B cell (primary cell): ENCODE measurements at regions not wholly inside any gene's neighbourhood (a gene's known extent, or its start where the extent isn't known, plus 50 kb on each side); places are given as distances from the start of the nearest gene placed in this dataset. TPM values are rescaled to one million over a fixed set of nuclear protein-coding genes. Genes with fewer than 3 reads are reported as not detected.

Experiments
- ATAC-seq: fragments of 200-7000 bp; cut with Tn5 transposase; one replicate; pipeline ENCODE4 v1.10.0; 2021; ENCODE audit warnings: low read depth, mild to moderate bottlenecking, moderate number of reproducible peaks, moderate library complexity
- CTCF ChIA-PET: fragments of 350-600 bp; sonication (Branson Sonifier 250); formaldehyde crosslinking; loops from one replicate; lab custom pipeline; 2021; ENCODE audit warnings: antibody characterized with exemption, inconsistent platforms; lab: Charles Lee
- POLR2A ChIA-PET: fragments of 350-600 bp; sonication (Branson Sonifier 250); formaldehyde crosslinking; loops from one replicate; lab custom pipeline; 2021; ENCODE audit warnings: antibody characterized with exemption; lab: Charles Lee
- DNase-seq: peaks from one replicate; pipeline ENCODE4 v3.0.0; 2013
- H2AFZ ChIP-seq: 2 replicates; pipeline ENCODE4 v1.6.1; 2012; ENCODE audit warnings: mild to moderate bottlenecking, low read depth, low read length; ENCODE audit not compliant: insufficient read depth, poor library complexity, severe bottlenecking
- H3K27ac ChIP-seq, 2 donors: 1 replicate in 1 of 2; 2 replicates in 1 of 2; pipeline ENCODE4 v1.5.1; 2012 to 2013; ENCODE audit warnings: low read length in 2 of 2, mild to moderate bottlenecking in 2 of 2, moderate library complexity in 1 of 2
- H3K27me3 ChIP-seq, 4 experiments: fragments of 200-600 bp in 1 of 4; sonication (generic) in 1 of 4; replicated peaks in 1 of 4; 1 replicate in 2 of 4; 2 replicates in 2 of 4; pipeline versions ENCODE4 v1.6.1 to v1.7.0; 2013 to 2016; ENCODE audit warnings: low read length in 3 of 4, mild to moderate bottlenecking in 2 of 4, mixed read lengths in 1 of 4, moderate library complexity in 1 of 4; ENCODE audit not compliant: insufficient read depth in 4 of 4, control insufficient read depth in 3 of 4; ENCODE audit errors: control extremely low read depth in 1 of 4
- H3K36me3 ChIP-seq, 2 experiments: replicated peaks in 1 of 2; 1 replicate in 1 of 2; 2 replicates in 1 of 2; pipeline versions ENCODE4 v1.6.1 to v1.7.1; 2013; ENCODE audit warnings: low read length in 1 of 2; ENCODE audit not compliant: insufficient read depth in 2 of 2, control insufficient read depth in 1 of 2; ENCODE audit errors: control extremely low read depth in 1 of 2, extremely low read depth in 1 of 2
- H3K4me1 ChIP-seq, 2 donors: fragments of 200-600 bp in 1 of 2; sonication (generic) in 1 of 2; 1 replicate in 1 of 2; 2 replicates in 1 of 2; pipeline versions ENCODE4 v1.5.1 to v1.6.1; 2013 to 2017; ENCODE audit warnings: low read length in 2 of 2; ENCODE audit not compliant: control insufficient read depth in 2 of 2, insufficient read depth in 2 of 2
- H3K4me2 ChIP-seq: replicated peaks from 2 replicates; pipeline ENCODE3; 2012; ENCODE audit warnings: mild to moderate bottlenecking, low read depth, low read length; ENCODE audit not compliant: poor library complexity, severe bottlenecking
- H3K4me3 ChIP-seq, 5 experiments: fragments of 200-600 bp in 1 of 5; sonication (generic) in 1 of 5; 1 replicate in 3 of 5; 2 replicates in 2 of 5; pipeline versions ENCODE4 v1.5.1 to v1.7.0; 2011 to 2016; ENCODE audit warnings: low read length in 4 of 5, mild to moderate bottlenecking in 4 of 5, low read depth in 2 of 5, control low read depth in 1 of 5, moderate library complexity in 1 of 5; ENCODE audit not compliant: insufficient read depth in 1 of 5; ENCODE audit errors: control extremely low read depth in 1 of 5, extremely low read depth in 1 of 5
- H3K79me2 ChIP-seq: fragments of 200-600 bp; sonication (generic); one replicate; pipeline ENCODE4 v1.6.0; 2016; ENCODE audit warnings: low read length; ENCODE audit not compliant: control insufficient read depth, insufficient read depth
- H3K9ac ChIP-seq: fragments of 200-600 bp; sonication (generic); 2 replicates; pipeline ENCODE4 v1.6.1; 2017; ENCODE audit warnings: mild to moderate bottlenecking, low read length, moderate library complexity
- H3K9me3 ChIP-seq, 3 donors: one replicate each; pipeline versions ENCODE4 v1.6.1 to v1.7.1; 2013; ENCODE audit warnings: low read length in 2 of 3; ENCODE audit not compliant: control insufficient read depth in 2 of 3, insufficient read depth in 1 of 3; ENCODE audit errors: control extremely low read depth in 1 of 3
- H4K20me1 ChIP-seq: 2 replicates; pipeline ENCODE4 v1.6.0; 2012; ENCODE audit warnings: mild to moderate bottlenecking, low read length; ENCODE audit not compliant: insufficient read depth, control insufficient read depth, poor library complexity, severe bottlenecking
- H3K27ac Mint-ChIP-seq: one replicate; pipeline ENCODE4 v1.8.0; 2021; ENCODE audit warnings: mixed read lengths
- H3K27me3 Mint-ChIP-seq: one replicate; pipeline ENCODE4 v1.8.0; 2021; ENCODE audit warnings: mixed read lengths
- H3K4me1 Mint-ChIP-seq: one replicate; pipeline ENCODE4 v1.8.0; 2021; ENCODE audit warnings: mixed read lengths
- H3K4me3 Mint-ChIP-seq: one replicate; pipeline ENCODE4 v1.8.0; 2021; ENCODE audit warnings: mixed read lengths
- H3K9me3 Mint-ChIP-seq: one replicate; pipeline ENCODE4 v1.8.0; 2022; ENCODE audit warnings: mixed read lengths; ENCODE audit not compliant: insufficient read depth
- CTCF ChIP-seq: fragments of 200-600 bp; IDR thresholded peaks from one replicate; pipeline ENCODE4 v1.8.0; 2022; ENCODE audit warnings: antibody characterized with exemption, mild to moderate bottlenecking
- EZH2 ChIP-seq: IDR thresholded peaks from 2 replicates; pipeline ENCODE4 v1.6.1; 2012; ENCODE audit warnings: borderline replicate concordance, low read depth, mild to moderate bottlenecking, moderate library complexity, low read length; ENCODE audit not compliant: insufficient read depth, poor library complexity, severe bottlenecking
- WGBS: methylation state at CpG from one replicate; pipeline ENCODE4 v1.1.5; 2013; ENCODE audit warnings: missing lambda C conversion rate; ENCODE audit not compliant: insufficient coverage; 5-methylcytosine and 5-hydroxymethylcytosine counted together
- intact Hi-C: fragments of 100-400 bp; cut with micrococcal nuclease; formaldehyde crosslinking; loops from one replicate; pipeline ENCODE4 v1.10.0; 2022
- small RNA-seq: library from RNA; depleted of rRNA; stranded (forward); fragments of <200 nt; gene quantifications from one replicate; pipeline ENCODE3, GENCODE V24; 2012; ENCODE audit warnings: low replicate concordance, low read depth; ENCODE audit not compliant: insufficient read length

GRCh38 chr3:25377042-25377441, 51.0 kb upstream of the RARB start:
- Histone ChIP-seq H3K27ac (no peak overlapping the region), H2AFZ (no peak overlapping the region), H3K27me3 (no peaks in the 10 kb centered on the region), H3K36me3 (no peaks in the 10 kb centered on the region), H3K4me1 (no peaks in the 10 kb centered on the region), H3K79me2 (no peaks in the 10 kb centered on the region), H4K20me1 (no peaks in the 10 kb centered on the region), H3K4me3 (no peak overlapping the region), H3K9me3 (peaks cover 0 to 1% (median 0%) of the 10 kb centered on the region in 3 donors), H3K9ac (no peak overlapping the region), H3K4me2 (no peak overlapping the region)
- DNase-seq (no peak), ATAC-seq (no peak)
- ChIA-PET POLR2A (no interaction called here), CTCF (no interaction called here)
- H3K9me3 Mint-ChIP-seq = no peaks in the 10 kb centered on the region
- H3K27ac Mint-ChIP-seq = no peak overlapping the region
- intact Hi-C loops = no loop called here
- WGBS = 94% methylated on average over 2 of the region's 2 CpGs
- no peak overlapping the region for H3K4me3 Mint-ChIP-seq
- TF ChIP-seq CTCF (no peak), EZH2 (no peak)
- no peaks in the 10 kb centered on the region for H3K27me3 Mint-ChIP-seq
- H3K4me1 Mint-ChIP-seq = no peaks in the 10 kb centered on the region

Small RNA genes in the stretch of these regions (small RNA-seq; reads per million reads assigned to genes)
- gene RN7SL216P = not detected
- gene RNA5SP125 = not detected
- not detected for gene RNA5SP126
